OCI-LY7 (cell line): ENCODE measurements at regions not wholly inside any gene's neighbourhood (a gene's known extent, or its start where the extent isn't known, plus 50 kb on each side); places are given as distances from the start of the nearest gene placed in this dataset.

Source experiments
- BruUV-seq: library from RNA; stranded (reverse); fragments of 400-500 nt; replicated peaks from 2 replicates; lab custom pipeline; 2021; lab: Mats Ljungman, UMichigan
- CTCF ChIA-PET: fragments of 300-600 bp; sonication (Branson Sonifier 250); formaldehyde crosslinking; loops from one replicate; lab custom pipeline; 2022; ENCODE audit warnings: antibody characterized with exemption; ENCODE audit not compliant: unreplicated experiment; lab: Charles Lee
- POLR2A ChIA-PET: fragments of 300-600 bp; sonication (Branson Sonifier 250); formaldehyde crosslinking; loops from one replicate; lab custom pipeline; 2022; ENCODE audit warnings: antibody characterized with exemption; lab: Charles Lee
- DNase-seq: peaks from one replicate; pipeline ENCODE4 v3.0.0-alpha.2; 2015; ENCODE audit warnings: low spot score
- H2AFZ ChIP-seq: fragments of 200-600 bp; sonication (generic), shearing (Covaris generic); 2 replicates; pipeline ENCODE4 v1.6.1; 2014; ENCODE audit warnings: mild to moderate bottlenecking, antibody characterized with exemption, low read length, moderate library complexity
- H3K27ac ChIP-seq: fragments of 200-600 bp; sonication (generic); 2 replicates; pipeline ENCODE4 v1.5.1; 2014; ENCODE audit warnings: mixed run types, low read depth, mild to moderate bottlenecking, moderate library complexity, low read length, inconsistent platforms; ENCODE audit not compliant: poor library complexity, severe bottlenecking
- H3K36me3 ChIP-seq: fragments of 200-600 bp; sonication (generic); 2 replicates; pipeline ENCODE4 v1.6.1; 2014; ENCODE audit warnings: mild to moderate bottlenecking, antibody characterized with exemption, low read length, moderate library complexity, mixed read lengths; ENCODE audit not compliant: insufficient read depth
- H3K4me1 ChIP-seq: fragments of 200-600 bp; sonication (generic); 2 replicates; pipeline ENCODE4 v1.5.1; 2014; ENCODE audit warnings: mild to moderate bottlenecking, low read length; ENCODE audit not compliant: insufficient read depth, poor library complexity, severe bottlenecking
- H3K4me2 ChIP-seq: fragments of 200-600 bp; sonication (generic); 2 replicates; pipeline ENCODE4 v1.6.1; 2014; ENCODE audit warnings: mild to moderate bottlenecking, low read length
- H3K4me3 ChIP-seq: fragments of 200-600 bp; sonication (generic); 2 replicates; pipeline ENCODE4 v1.5.1; 2014; ENCODE audit warnings: mild to moderate bottlenecking, low read depth, low read length; ENCODE audit not compliant: poor library complexity, severe bottlenecking
- H3K79me2 ChIP-seq: fragments of 200-600 bp; sonication (generic); 2 replicates; pipeline ENCODE4 v1.6.1; 2016; ENCODE audit warnings: low read depth, mild to moderate bottlenecking, low read length, moderate library complexity, mixed read lengths; ENCODE audit not compliant: insufficient read depth
- H3K9me2 ChIP-seq: fragments of 200-600 bp; sonication (generic); 2 replicates; pipeline ENCODE4 v1.6.1; 2016; ENCODE audit warnings: mild to moderate bottlenecking, low read length, mixed read lengths; ENCODE audit not compliant: insufficient read depth
- H3K9me3 ChIP-seq: fragments of 200-600 bp; sonication (generic); 2 replicates; pipeline ENCODE4 v1.6.1; 2014; ENCODE audit warnings: mild to moderate bottlenecking, mixed run types, low read length, mixed read lengths
- H4K20me1 ChIP-seq: fragments of 200-600 bp; sonication (generic); 2 replicates; pipeline ENCODE4 v1.6.1; 2014; ENCODE audit warnings: mild to moderate bottlenecking, antibody characterized with exemption, low read length, moderate library complexity, mixed read lengths; ENCODE audit not compliant: insufficient read depth
- EZH2phosphoT487 ChIP-seq: fragments of 200-600 bp; sonication (generic); IDR thresholded peaks from 2 replicates; pipeline ENCODE4 v1.6.1; 2018; ENCODE audit warnings: low read depth, borderline replicate concordance, mild to moderate bottlenecking, mixed run types, antibody characterized with exemption, low read length, moderate library complexity, mixed read lengths
- intact Hi-C: fragments of 100-400 bp; cut with micrococcal nuclease; formaldehyde crosslinking; loops from one replicate; pipeline ENCODE4 v1.10.0; 2022; ENCODE audit not compliant: unreplicated experiment
- TF ChIP-seq, protein P1 (sequence below): fragments of 200-600 bp; sonication (generic); conservative IDR thresholded peaks from 2 replicates; pipeline ENCODE4 v1.5.1; 2014; ENCODE audit warnings: mild to moderate bottlenecking, antibody characterized with exemption, low read length, moderate library complexity, mixed read lengths

DNA sequence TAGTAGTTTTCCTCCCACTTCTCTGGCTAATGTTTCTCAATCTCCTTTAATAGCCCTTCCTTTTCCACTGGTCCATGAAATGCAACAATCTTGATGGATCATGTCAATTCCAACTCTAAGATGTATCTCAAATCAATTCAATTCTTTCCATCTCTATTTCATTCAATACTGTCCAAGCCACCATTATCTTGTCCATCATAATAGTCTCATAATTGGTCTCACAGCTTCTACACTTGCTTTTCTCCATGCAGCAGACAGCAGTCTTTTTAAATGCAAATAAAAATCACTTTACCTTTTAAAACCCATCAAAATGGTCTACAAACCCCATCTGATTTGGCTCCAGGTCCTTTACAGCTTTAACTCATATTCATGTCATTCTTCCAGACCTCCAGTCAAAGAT, 226.6 kb downstream of the EPHA4 start:
- Histone ChIP-seq H3K27ac (no peak overlapping the region), H3K9me3 (no peaks in the 10 kb centered on the region), H3K4me2 (no peak overlapping the region), H3K9me2 (no peaks in the 10 kb centered on the region), H2AFZ (no peak overlapping the region), H4K20me1 (no peaks in the 10 kb centered on the region), H3K79me2 (no peaks in the 10 kb centered on the region), H3K4me1 (no peaks in the 10 kb centered on the region), H3K36me3 (no peaks in the 10 kb centered on the region), H3K4me3 (no peak overlapping the region)
- intact Hi-C loops = no loop called here
- CTCF ChIA-PET = interaction anchor here (0.9 kb wide), 1 partner anchor 45 kb away, joined by 3 read pairs; no protein-coding TSS in a partner anchor
- DNase-seq = no peak
- BruUV-seq = no TSS peak
- TF ChIP-seq, protein P1, sequence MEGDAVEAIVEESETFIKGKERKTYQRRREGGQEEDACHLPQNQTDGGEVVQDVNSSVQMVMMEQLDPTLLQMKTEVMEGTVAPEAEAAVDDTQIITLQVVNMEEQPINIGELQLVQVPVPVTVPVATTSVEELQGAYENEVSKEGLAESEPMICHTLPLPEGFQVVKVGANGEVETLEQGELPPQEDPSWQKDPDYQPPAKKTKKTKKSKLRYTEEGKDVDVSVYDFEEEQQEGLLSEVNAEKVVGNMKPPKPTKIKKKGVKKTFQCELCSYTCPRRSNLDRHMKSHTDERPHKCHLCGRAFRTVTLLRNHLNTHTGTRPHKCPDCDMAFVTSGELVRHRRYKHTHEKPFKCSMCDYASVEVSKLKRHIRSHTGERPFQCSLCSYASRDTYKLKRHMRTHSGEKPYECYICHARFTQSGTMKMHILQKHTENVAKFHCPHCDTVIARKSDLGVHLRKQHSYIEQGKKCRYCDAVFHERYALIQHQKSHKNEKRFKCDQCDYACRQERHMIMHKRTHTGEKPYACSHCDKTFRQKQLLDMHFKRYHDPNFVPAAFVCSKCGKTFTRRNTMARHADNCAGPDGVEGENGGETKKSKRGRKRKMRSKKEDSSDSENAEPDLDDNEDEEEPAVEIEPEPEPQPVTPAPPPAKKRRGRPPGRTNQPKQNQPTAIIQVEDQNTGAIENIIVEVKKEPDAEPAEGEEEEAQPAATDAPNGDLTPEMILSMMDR = no peak
- no peak for TF ChIP-seq EZH2phosphoT487
- POLR2A ChIA-PET = no interaction called here

DNA sequence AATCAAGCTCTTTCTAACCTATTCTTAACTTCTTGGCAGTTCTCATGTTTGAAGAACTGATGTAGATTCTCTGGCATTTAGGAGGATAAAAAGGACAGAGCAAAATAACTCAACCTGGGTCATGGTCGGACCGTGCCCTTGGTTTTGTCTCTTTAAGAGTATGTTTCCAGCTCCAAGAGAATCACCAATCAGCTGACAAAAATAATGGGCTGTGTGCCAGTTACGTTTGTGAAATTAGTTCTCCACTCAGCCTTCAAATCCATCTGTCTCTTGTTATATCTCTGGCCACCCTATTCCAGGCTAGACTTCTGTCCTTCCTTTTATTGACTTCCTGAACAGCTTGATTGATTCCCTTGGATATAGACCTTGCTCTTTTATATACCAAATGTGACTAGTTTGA, 225.7 kb downstream of the EPHA4 start:
- H3K36me3 ChIP-seq = no peaks in the 10 kb centered on the region
- H3K4me1 ChIP-seq = no peaks in the 10 kb centered on the region
- H4K20me1 ChIP-seq = no peaks in the 10 kb centered on the region
- ChIA-PET POLR2A (no interaction called here), CTCF (no interaction called here)
- TF ChIP-seq, protein P1 = no peak
- no peak for TF ChIP-seq EZH2phosphoT487
- no TSS peak for BruUV-seq
- no peak overlapping the region for H3K4me3 ChIP-seq
- H3K27ac ChIP-seq = no peak overlapping the region
- no peak for DNase-seq
- intact Hi-C loops = no loop called here
- no peak overlapping the region for H2AFZ ChIP-seq
- no peaks in the 10 kb centered on the region for H3K9me2 ChIP-seq
- H3K9me3 ChIP-seq = no peaks in the 10 kb centered on the region
- no peaks in the 10 kb centered on the region for H3K79me2 ChIP-seq
- H3K4me2 ChIP-seq = no peak overlapping the region

- CTCF ChIA-PET = no interaction called here
- Histone ChIP-seq H3K9me3 (no peaks in the 10 kb centered on the region), H3K9me2 (no peaks in the 10 kb centered on the region), H3K36me3 (no peaks in the 10 kb centered on the region), H2AFZ (no peak overlapping the region), H3K4me2 (no peak overlapping the region), H3K79me2 (no peaks in the 10 kb centered on the region), H3K4me3 (no peak overlapping the region), H3K27ac (no peak overlapping the region), H3K4me1 (no peaks in the 10 kb centered on the region), H4K20me1 (no peaks in the 10 kb centered on the region)
- intact Hi-C loops = no loop called here
- TF ChIP-seq EZH2phosphoT487 = no peak
- TF ChIP-seq, protein P1 = no peak
- BruUV-seq = no TSS peak
- DNase-seq = no peak
- POLR2A ChIA-PET = no interaction called here
These were observed 224.6 kb downstream of the EPHA4 start for GRCh38 chr2:221347471-221347870.
